A673 (cell line): ENCODE measurements at regions not wholly inside any gene's neighbourhood (a gene's known extent, or its start where the extent isn't known, plus 50 kb on each side); places are given as distances from the start of the nearest gene placed in this dataset.
"Not testable (repeated sequence)": the region's sequence is repeated elsewhere in the genome, so short reads cannot be mapped to it uniquely, and the experiment has no call there.

Experiments used
- CTCF ChIP-seq: fragments of 300-800, 200-600 bp; sonication (generic); conservative IDR thresholded peaks from 2 replicates; pipeline ENCODE4 v1.5.1; 2017; ENCODE audit warnings: low read depth, mild to moderate bottlenecking, antibody characterized with exemption, low read length, moderate library complexity, mixed read lengths
- EZH2 ChIP-seq: fragments of 200-600 bp; sonication (generic); IDR thresholded peaks from 2 replicates; pipeline ENCODE4 v1.6.1; 2017; ENCODE audit warnings: borderline replicate concordance, low read depth, mild to moderate bottlenecking, mixed read lengths, antibody characterized with exemption, low read length; ENCODE audit not compliant: poor library complexity, severe bottlenecking

GRCh38 chr21:5123655-5124054 lies 5397.7 kb upstream of the TPTE start:
- TF ChIP-seq CTCF, result peak; percentile 25; the same call in 1 of the 2 replicates
- TF ChIP-seq EZH2, result not testable (repeated sequence)
